HG03457 (cell line): ENCODE measurements at regions not wholly inside any gene's neighbourhood (a gene's known extent, or its start where the extent isn't known, plus 50 kb on each side); places are given as distances from the start of the nearest gene placed in this dataset.

Source experiments
- ATAC-seq: cut with Tn5 transposase; IDR thresholded peaks from one replicate; pipeline ENCODE4 v1.9.1; 2021; ENCODE audit warnings: moderate number of reproducible peaks; ENCODE audit not compliant: unreplicated experiment

GRCh38 chr1:198472997-198473396 lies 67.5 kb downstream of the ATP6V1G3 start:
- ATAC-seq = no peak

GRCh38 chr1:198472119-198472518 lies 68.4 kb downstream of the ATP6V1G3 start:
- no peak for ATAC-seq

GRCh38 chr1:198467907-198468306 lies 72.6 kb downstream of the ATP6V1G3 start:
- no peak for ATAC-seq

GRCh38 chr1:198467342-198467741 lies 73.1 kb downstream of the ATP6V1G3 start:
- ATAC-seq = no peak

- peak; percentile 61 for ATAC-seq
Observed at GRCh38 chr1:198465201-198466144, 75.0 kb downstream of the ATP6V1G3 start.

GRCh38 chr1:198463709-198464108 lies 76.8 kb downstream of the ATP6V1G3 start:
- no peak for ATAC-seq

GRCh38 chr1:198462365-198463019 lies 78.0 kb downstream of the ATP6V1G3 start:
- no peak for ATAC-seq

- ATAC-seq = no peak
Observed at GRCh38 chr1:198455966-198456365, 84.5 kb downstream of the ATP6V1G3 start.

GRCh38 chr1:198449727-198450433 lies 90.6 kb downstream of the ATP6V1G3 start:
- ATAC-seq = no peak

GRCh38 chr1:198449261-198449660 lies 91.2 kb downstream of the ATP6V1G3 start:
- ATAC-seq = no peak

- no peak for ATAC-seq
Observed at GRCh38 chr1:198447468-198447867, 93.0 kb downstream of the ATP6V1G3 start.

- ATAC-seq = no peak
Observed at GRCh38 chr1:198445872-198446271, 94.6 kb downstream of the ATP6V1G3 start.

GRCh38 chr1:198444792-198445191 lies 95.7 kb downstream of the ATP6V1G3 start:
- ATAC-seq = no peak

- no peak for ATAC-seq
Observed at GRCh38 chr1:198443365-198444233, 96.9 kb downstream of the ATP6V1G3 start.

- no peak for ATAC-seq
Observed at GRCh38 chr1:198440842-198441241, 99.6 kb downstream of the ATP6V1G3 start.

- no peak for ATAC-seq
Observed at GRCh38 chr1:198437332-198437731, 103.1 kb downstream of the ATP6V1G3 start.

- no peak for ATAC-seq
Observed at GRCh38 chr1:198436276-198436675, 104.2 kb downstream of the ATP6V1G3 start.

- no peak for ATAC-seq
Observed at GRCh38 chr1:198435056-198435455, 105.4 kb downstream of the ATP6V1G3 start.

GRCh38 chr1:198424441-198424840 lies 116.0 kb downstream of the ATP6V1G3 start:
- ATAC-seq = no peak

GRCh38 chr1:198423673-198424072 lies 116.8 kb downstream of the ATP6V1G3 start:
- ATAC-seq = no peak

GRCh38 chr1:198417039-198417438 lies 123.4 kb downstream of the ATP6V1G3 start:
- ATAC-seq = no peak
